ENCODE measurements at regions not wholly inside any gene's neighbourhood (a gene's known extent, or its start where the extent isn't known, plus 50 kb on each side); places are given as distances from the start of the nearest gene placed in this dataset.

GRCh38 chr7:118754608-118755007, 530.1 kb downstream of the ANKRD7 start:
- no peak for TF ChIP-seq POLR2A (IDR thresholded peaks at IDR 0.05)
- no peak for TF ChIP-seq CTCF (IDR thresholded peaks at IDR 0.05)
- H3K4me1 ChIP-seq, result no peaks in the 10 kb centered on the region
- DNase-seq (no peak), ATAC-seq (no peak)
- H3K36me3 ChIP-seq, result no peaks in the 10 kb centered on the region
- H3K9me3 ChIP-seq, result no peaks in the 10 kb centered on the region
- WGBS, 4 donors, result 63 to 76% (median 73%) methylated on average over 3 of the region's 3 CpGs
- no peaks in the 10 kb centered on the region for H3K27me3 ChIP-seq
- no peak overlapping the region for H3K4me3 ChIP-seq
- no peak overlapping the region for H3K27ac ChIP-seq
- intact Hi-C loops (cut with DNase I), result no loop called here

GRCh38 chr7:118755067-118755625, 530.6 kb downstream of the ANKRD7 start:
- Histone ChIP-seq H3K9me3 (no peaks in the 10 kb centered on the region), H3K36me3 (no peaks in the 10 kb centered on the region), H3K27me3 (no peaks in the 10 kb centered on the region), H3K4me1 (no peaks in the 10 kb centered on the region), H3K27ac (no peak overlapping the region), H3K4me3 (no peak overlapping the region)
- intact Hi-C loops (cut with DNase I), result no loop called here
- TF ChIP-seq POLR2A (IDR thresholded peaks at IDR 0.05) (no peak), CTCF (IDR thresholded peaks at IDR 0.05) (no peak)
- WGBS, 4 donors, result 69 to 80% (median 77%) methylated on average over 3 of the region's 3 CpGs
- ATAC-seq, result no peak
- no peak for DNase-seq

GRCh38 chr7:118757066-118757465, 532.6 kb downstream of the ANKRD7 start:
- H3K4me3 ChIP-seq, result no peak overlapping the region
- no peaks in the 10 kb centered on the region for H3K36me3 ChIP-seq
- H3K9me3 ChIP-seq, result peaks cover 0 to 3% (median 0%) of the 10 kb centered on the region in 12 donors
- no peaks in the 10 kb centered on the region for H3K27me3 ChIP-seq
- intact Hi-C loops (cut with DNase I), result no loop called here
- no peaks in the 10 kb centered on the region for H3K4me1 ChIP-seq
- H3K27ac ChIP-seq, result no peak overlapping the region
- ATAC-seq, result no peak
- no peak for DNase-seq
- 74 to 80% (median 79%) methylated on average over 3 of the region's 3 CpGs for WGBS, 4 donors
- no peak for TF ChIP-seq POLR2A (IDR thresholded peaks at IDR 0.05)
- TF ChIP-seq CTCF (IDR thresholded peaks at IDR 0.05), result no peak

GRCh38 chr7:118758582-118758981, 534.1 kb downstream of the ANKRD7 start:
- Histone ChIP-seq H3K27me3 (no peaks in the 10 kb centered on the region), H3K9me3 (peaks cover 0 to 3% (median 0%) of the 10 kb centered on the region in 12 donors), H3K27ac (no peak overlapping the region), H3K4me3 (no peak overlapping the region), H3K4me1 (no peaks in the 10 kb centered on the region), H3K36me3 (no peaks in the 10 kb centered on the region)
- DNase-seq (no peak), ATAC-seq (no peak)
- TF ChIP-seq POLR2A (IDR thresholded peaks at IDR 0.05), result no peak
- no peak for TF ChIP-seq CTCF (IDR thresholded peaks at IDR 0.05)
- intact Hi-C loops (cut with DNase I), result no loop called here

All from heart left ventricle (tissue), 16 donors.